WTC11 (cell line): ENCODE measurements at regions not wholly inside any gene's neighbourhood (a gene's known extent, or its start where the extent isn't known, plus 50 kb on each side); places are given as distances from the start of the nearest gene placed in this dataset.

Experiments
- CTCF ChIP-seq: fragments of 200-600 bp; IDR thresholded peaks from 2 replicates; pipeline ENCODE4 v1.8.0; 2022; ENCODE audit warnings: antibody characterized with exemption
- NFATC4 ChIP-seq: fragments of 250-450 bp; sonication (Bioruptor Pico); IDR thresholded peaks from 2 replicates; pipeline ENCODE4 v1.9.0; 2021; ENCODE audit warnings: mild to moderate bottlenecking
- STAT6 ChIP-seq: sonication (generic); formaldehyde crosslinking; conservative IDR thresholded peaks from 2 replicates; pipeline ENCODE4 v1.8.1; 2023; ENCODE audit warnings: mild to moderate bottlenecking, low read depth, missing genetic modification reagents, moderate library complexity

GRCh38 chr12:87246726-87247125, 782.5 kb downstream of the C12orf50 start:
- TF ChIP-seq CTCF (no peak), STAT6 (CRISPR knock-in tag) (no peak), NFATC4 (CRISPR knock-in tag) (no peak)
